HepG2 (cell line): ENCODE measurements at regions not wholly inside any gene's neighbourhood (a gene's known extent, or its start where the extent isn't known, plus 50 kb on each side); places are given as distances from the start of the nearest gene placed in this dataset.

Experiments used
- ATAC-seq: fragments of 200-7000 bp; cut with Tn5 transposase; 3 replicates; pipeline ENCODE4 v1.9.1; 2020; ENCODE audit warnings: mild to moderate bottlenecking, moderate library complexity
- BruUV-seq: library from RNA; stranded (reverse); fragments of 400-500 nt; replicated peaks from 2 replicates; lab custom pipeline; 2021; lab: Mats Ljungman, UMichigan
- CTCF ChIA-PET: fragments of 300-600 bp; formaldehyde crosslinking; extraction: SDS; loops from one replicate; lab custom pipeline; 2021; ENCODE audit warnings: low total read pairs, inconsistent platforms, low intra/inter-chr PET ratio; lab: Yijun Ruan, JAX
- POLR2A ChIA-PET: fragments of 350-600 bp; sonication (Branson Sonifier 250); formaldehyde crosslinking; loops from one replicate; lab custom pipeline; 2020; ENCODE audit warnings: antibody characterized with exemption, inconsistent platforms; lab: Yijun Ruan, JAX
- DNase-seq: peaks from one replicate; pipeline ENCODE4 v3.0.0-alpha.2; 2015; ENCODE audit warnings: low spot score
- FAIRE-seq: peaks from 3 replicates; lab custom pipeline; 2011; peaks lifted over from hg19 to GRCh38; lab: Jason Lieb, UNC
- H2AFZ ChIP-seq: one replicate; pipeline ENCODE4 v1.6.1; 2011; ENCODE audit warnings: low read length, inconsistent platforms
- H3K27ac ChIP-seq: fragments of 300-600 bp; 3 replicates; pipeline ENCODE4 v1.8.0; 2011; ENCODE audit warnings: mixed run types, mild to moderate bottlenecking, mixed read lengths, low read length, inconsistent platforms; ENCODE audit not compliant: insufficient read depth; ENCODE audit errors: extremely low read length
- H3K27me3 ChIP-seq, 2 experiments: fragments of 200-600 bp in 1 of 2; 2 replicates in 1 of 2; 3 replicates in 1 of 2; pipeline versions ENCODE4 v1.6.0 to v1.8.0; 2011; ENCODE audit warnings: low read length in 2 of 2, mild to moderate bottlenecking in 2 of 2, moderate library complexity in 2 of 2, inconsistent platforms in 1 of 2; ENCODE audit not compliant: insufficient read depth in 2 of 2, control insufficient read depth in 1 of 2
- H3K36me3 ChIP-seq, 2 experiments: fragments of 200-600 bp in 1 of 2; replicated peaks in 1 of 2; 2 replicates in 1 of 2; 3 replicates in 1 of 2; pipeline versions ENCODE4 v1.5.1 to v1.8.0; 2011; ENCODE audit warnings: low read length in 2 of 2, inconsistent platforms in 1 of 2; ENCODE audit not compliant: insufficient read depth in 2 of 2, control insufficient read depth in 1 of 2
- H3K4me1 ChIP-seq: 2 replicates; pipeline ENCODE4 v1.5.1; 2012; ENCODE audit warnings: low read length, inconsistent platforms; ENCODE audit not compliant: insufficient read depth
- H3K4me2 ChIP-seq: 2 replicates; pipeline ENCODE4 v1.6.0; 2011; ENCODE audit warnings: low read depth, low read length, inconsistent platforms
- H3K4me3 ChIP-seq, 3 experiments: fragments of 200-600 bp in 1 of 3; sonication (generic), shearing (Covaris generic) in 1 of 3; replicated peaks in 1 of 3; 2 replicates each; pipeline ENCODE4 v1.5.1; 2011 to 2016; ENCODE audit warnings: low read length in 3 of 3, inconsistent platforms in 2 of 3, low read depth in 2 of 3, mild to moderate bottlenecking in 2 of 3, control low read depth in 1 of 3, mixed read lengths in 1 of 3; ENCODE audit not compliant: insufficient read depth in 1 of 3
- H3K79me2 ChIP-seq: one replicate; pipeline ENCODE4 v1.6.1; 2011; ENCODE audit warnings: low read length, inconsistent platforms; ENCODE audit not compliant: insufficient read depth
- H3K9ac ChIP-seq: 2 replicates; pipeline ENCODE4 v1.6.0; 2011; ENCODE audit warnings: mild to moderate bottlenecking, low read depth, low read length, inconsistent platforms; ENCODE audit not compliant: insufficient read depth
- H3K9me3 ChIP-seq: 2 replicates; pipeline ENCODE4 v1.5.1; 2012; ENCODE audit warnings: mild to moderate bottlenecking, low read length
- H4K20me1 ChIP-seq: 2 replicates; pipeline ENCODE4 v1.6.0; 2011; ENCODE audit warnings: inconsistent platforms, mild to moderate bottlenecking, low read length, moderate library complexity; ENCODE audit not compliant: insufficient read depth
- POLR2AphosphoS5 ChIP-seq: IDR thresholded peaks from 2 replicates; pipeline ENCODE4 v1.6.1; 2012; ENCODE audit warnings: low read depth, low read length
- ZHX1 ChIP-seq: sonication (generic); formaldehyde crosslinking; IDR thresholded peaks from 2 replicates; pipeline ENCODE4 v1.8.1; 2022; ENCODE audit warnings: low read depth, mild to moderate bottlenecking, missing genetic modification reagents
- ZNF143 ChIP-seq: sonication (generic); formaldehyde crosslinking; IDR thresholded peaks from 2 replicates; pipeline ENCODE4 v1.4.0; 2020; ENCODE audit warnings: missing genetic modification reagents
- ZNF513 ChIP-seq: sonication (generic); formaldehyde crosslinking; conservative IDR thresholded peaks from 2 replicates; pipeline ENCODE4 v1.5.0; 2020; ENCODE audit warnings: missing genetic modification reagents
- ZNF619 ChIP-seq: sonication (generic); formaldehyde crosslinking; IDR thresholded peaks from 2 replicates; pipeline ENCODE4 v1.4.0; 2020; ENCODE audit warnings: mild to moderate bottlenecking, missing genetic modification reagents
- WGBS: methylation state at CpG from one replicate; pipeline ENCODE4 v1.1.6; 2017; ENCODE audit warnings: low lambda C conversion rate; 5-methylcytosine and 5-hydroxymethylcytosine counted together
- in situ Hi-C: cut with HindIII; loops from 2 replicates; pipeline ENCODE4 v1.10.0; 2017; ENCODE audit warnings: low pct_unique_long_range_greater_than_20kb; ENCODE audit not compliant: extremely low pct_ligation_motif_present
- intact Hi-C: fragments of 100-400 bp; cut with micrococcal nuclease; formaldehyde crosslinking; loops from one replicate; pipeline ENCODE4 v1.10.0; 2022; ENCODE audit not compliant: unreplicated experiment

- no peak for FAIRE-seq
- WGBS = 37% methylated on average over 9 of the region's 9 CpGs
Observed at GRCh38 chr12:23424685-23425084, 524.8 kb downstream of the SOX5 start.

More at GRCh38 chr12:23424685-23425084, 524.8 kb downstream of the SOX5 start:
- no peak for TF ChIP-seq POLR2AphosphoS5
- no peak for TF ChIP-seq ZNF619 (CRISPR knock-in tag)
- TF ChIP-seq ZHX1 = no peak
- TF ChIP-seq ZNF513 (CRISPR knock-in tag) = no peak
- no peak for TF ChIP-seq ZNF143 (CRISPR knock-in tag)
- no peak overlapping the region for H3K4me2 ChIP-seq
- H3K9ac ChIP-seq = no peak overlapping the region
- POLR2A ChIA-PET = no interaction called here
- H2AFZ ChIP-seq = no peak overlapping the region
- CTCF ChIA-PET = no interaction called here
- DNase-seq = no peak
- H3K36me3 ChIP-seq = no peaks in the 10 kb centered on the region
- no peak for ATAC-seq
- H3K27ac ChIP-seq = no peak overlapping the region
- H3K4me1 ChIP-seq = no peaks in the 10 kb centered on the region
- in situ Hi-C loops (no loop called here), intact Hi-C loops (no loop called here)
- no peaks in the 10 kb centered on the region for H3K9me3 ChIP-seq
- H3K4me3 ChIP-seq = no peak overlapping the region
- no peaks in the 10 kb centered on the region for H3K79me2 ChIP-seq
- no TSS peak for BruUV-seq
- no peaks in the 10 kb centered on the region for H4K20me1 ChIP-seq
- no peaks in the 10 kb centered on the region for H3K27me3 ChIP-seq
